ENCODE measurements at regions not wholly inside any gene's neighbourhood (a gene's known extent, or its start where the extent isn't known, plus 50 kb on each side); places are given as distances from the start of the nearest gene placed in this dataset.

DNA sequence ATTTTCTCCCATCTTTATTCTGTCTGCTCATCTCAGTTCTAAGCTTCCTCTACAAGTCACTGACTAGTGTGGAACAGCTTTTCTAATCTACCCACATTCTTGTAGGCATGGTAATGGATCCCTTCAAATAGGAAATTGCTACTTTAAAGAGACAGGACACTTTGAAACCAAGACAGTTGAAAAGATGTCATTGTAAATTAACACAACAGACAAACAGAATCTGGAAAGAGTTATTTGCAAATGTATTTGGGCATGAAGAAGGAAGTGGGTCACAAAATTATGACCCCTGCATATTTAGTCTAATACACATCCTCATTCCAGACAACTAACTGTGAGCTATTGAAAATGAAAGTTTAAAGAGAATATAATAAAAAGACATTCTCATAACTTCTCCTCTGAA, 298.2 kb upstream of the MARCKS start:
- TF ChIP-seq CTCF (IDR thresholded peaks at IDR 0.05) = no peak
- TF ChIP-seq POLR2A (IDR thresholded peaks at IDR 0.05) = no peak
- no peak for TF ChIP-seq POLR2AphosphoS5 (IDR thresholded peaks at IDR 0.05)
